SW 1271 (cell line): ENCODE measurements at regions not wholly inside any gene's neighbourhood (a gene's known extent, or its start where the extent isn't known, plus 50 kb on each side); places are given as distances from the start of the nearest gene placed in this dataset.

ENCODE experiments used
- DNase-seq, 2 experiments: peaks; one replicate each; lab custom pipeline; 2025; lab: John Stamatoyannopoulos, UW

DNA sequence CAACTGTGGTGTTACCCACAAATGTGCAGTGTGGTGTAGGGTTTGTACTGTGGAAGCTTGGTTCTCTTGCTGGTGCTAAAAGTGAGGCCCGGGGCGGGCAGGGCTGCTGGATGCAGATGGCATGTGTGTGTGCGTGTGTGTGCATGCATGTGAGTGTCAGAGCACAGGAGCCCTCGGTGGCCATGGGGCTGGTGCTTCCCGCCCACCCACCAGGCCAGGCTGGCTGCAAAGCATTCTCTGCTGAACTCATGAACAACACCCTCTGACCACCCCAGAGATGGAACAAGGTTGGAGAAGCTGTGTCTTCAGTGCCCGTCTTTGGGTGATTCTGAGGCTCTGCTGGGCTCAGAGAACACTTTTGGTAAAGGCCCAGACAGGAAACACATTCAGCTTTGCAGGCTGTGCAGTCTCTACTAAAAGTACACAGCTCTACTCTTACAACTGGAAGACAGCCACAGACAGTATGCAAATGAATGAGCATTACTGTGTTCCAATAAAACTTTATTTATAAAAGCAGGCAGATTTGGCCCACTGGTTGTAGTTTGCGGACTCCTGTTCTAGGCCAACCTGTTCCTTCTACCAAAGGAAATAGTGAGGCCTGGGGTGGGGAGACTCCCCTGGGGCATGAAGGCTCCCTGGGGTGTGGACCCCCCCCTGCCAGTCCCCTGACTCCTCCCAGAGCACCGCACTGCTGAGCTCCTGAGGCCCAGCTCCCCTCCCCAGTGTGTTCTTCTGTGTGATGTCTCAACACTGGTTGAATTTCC lies 225.3 kb upstream of the HDAC4 start:
- DNase-seq, result no peak

DNA sequence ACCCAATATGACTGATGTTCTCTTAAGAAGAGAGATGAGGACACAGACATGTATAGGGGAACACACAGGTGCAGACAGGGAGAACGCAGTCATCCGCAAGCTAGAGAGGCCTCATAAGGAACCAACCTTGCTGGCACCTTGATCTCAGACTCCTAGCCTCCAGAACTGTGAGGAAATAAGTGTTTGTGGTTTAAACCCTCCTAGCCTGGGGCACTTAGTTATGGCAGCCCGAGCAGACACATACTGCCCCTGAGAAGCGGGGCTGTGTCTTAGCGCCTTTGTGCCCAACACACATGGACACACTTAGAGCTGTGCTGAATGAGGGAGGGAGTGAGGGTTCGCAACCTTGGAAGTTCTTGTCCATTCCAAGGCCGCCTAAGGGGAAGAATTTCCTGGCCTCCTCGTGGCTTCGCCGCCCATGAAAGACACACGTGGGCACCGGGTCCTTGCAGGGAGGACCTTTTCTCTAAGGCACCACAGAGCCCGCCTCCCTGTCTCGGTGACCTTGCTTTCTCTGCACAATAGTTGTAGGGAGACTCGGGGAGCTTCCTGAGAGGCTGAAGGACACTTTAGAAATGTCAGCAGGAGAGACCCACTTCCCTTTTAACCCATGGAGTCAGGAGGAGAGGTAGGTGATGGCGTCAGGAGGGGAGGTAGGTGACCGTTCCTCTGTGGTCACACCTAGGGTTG lies 224.5 kb upstream of the HDAC4 start:
- no peak for DNase-seq

DNA sequence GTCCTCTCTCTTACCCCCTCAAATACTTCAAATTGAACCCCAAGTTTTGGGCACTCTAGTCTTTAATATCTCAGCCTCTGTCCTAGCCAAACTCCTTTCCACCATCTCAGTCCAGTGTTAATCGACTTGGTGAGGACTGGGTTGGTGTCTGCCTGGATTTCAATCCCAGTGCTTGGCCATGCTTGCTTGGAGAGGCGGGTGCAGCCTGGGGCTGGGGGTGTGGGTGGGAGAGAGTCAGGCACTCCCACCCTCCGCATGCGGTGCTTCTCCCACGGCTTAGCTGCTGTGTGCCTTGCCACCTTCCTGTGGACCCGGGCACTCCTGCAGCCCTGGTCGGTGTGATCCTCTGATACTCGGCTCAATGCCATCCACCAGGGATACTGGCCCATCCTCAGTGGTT lies 220.8 kb upstream of the HDAC4 start:
- DNase-seq, result no peak

DNA sequence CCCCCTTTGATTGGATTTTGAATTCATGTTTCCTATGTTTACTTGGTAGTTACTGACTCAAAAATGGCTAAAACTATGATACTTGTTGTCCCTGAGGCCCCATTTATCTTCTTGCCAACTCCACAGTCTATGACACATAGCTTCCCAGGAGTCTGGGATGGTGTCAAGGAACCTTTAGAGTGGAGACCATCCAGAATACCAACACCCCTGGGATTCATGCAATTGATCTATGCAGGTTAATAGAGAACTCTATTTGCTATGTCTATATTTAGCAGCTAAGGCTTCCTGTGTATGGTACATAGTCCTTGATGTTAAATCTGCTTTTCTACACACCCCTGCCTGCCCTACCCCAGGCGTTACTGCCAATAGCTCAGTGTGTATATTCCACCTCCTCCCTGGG lies 218.5 kb upstream of the HDAC4 start:
- no peak for DNase-seq

DNA sequence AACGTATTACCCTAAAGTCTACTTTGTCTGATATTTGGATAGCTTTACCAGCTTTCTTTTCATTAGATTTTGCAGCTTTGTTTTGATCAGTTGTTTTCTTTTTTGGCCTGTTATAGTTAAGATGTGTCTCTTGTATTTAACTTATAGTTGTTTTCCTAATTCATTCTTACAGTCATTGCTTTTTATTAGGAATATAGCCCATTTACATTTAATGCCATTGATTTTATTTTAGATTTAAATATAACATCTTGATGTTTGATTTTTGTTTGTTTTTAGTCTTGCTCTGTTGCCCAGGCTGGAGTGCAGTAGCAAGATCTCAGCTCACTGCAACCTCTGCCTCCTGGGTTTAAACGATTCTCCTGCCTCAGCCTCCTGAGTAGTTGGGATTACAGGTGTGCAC lies 215.9 kb upstream of the HDAC4 start:
- no peak for DNase-seq

DNA sequence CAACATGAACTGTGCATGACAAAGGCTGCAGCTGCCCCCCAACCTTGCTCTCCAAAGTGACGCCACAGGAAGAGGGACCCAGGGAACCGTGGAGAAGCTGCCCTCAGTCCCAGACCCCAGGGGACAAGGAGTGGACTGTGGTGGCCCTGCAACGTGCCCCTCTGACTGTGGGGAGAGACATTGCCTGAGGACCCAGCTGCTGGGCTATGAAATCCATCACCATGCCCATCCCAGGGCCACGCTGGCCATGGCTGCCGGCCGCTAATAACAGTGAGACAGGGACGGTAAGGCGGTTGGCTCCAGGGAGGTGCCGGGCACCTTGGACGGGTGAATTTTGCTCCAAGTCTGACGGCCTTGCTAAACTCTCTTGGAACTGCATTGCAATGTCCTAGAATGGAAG lies 211.3 kb upstream of the HDAC4 start:
- no peak for DNase-seq

DNA sequence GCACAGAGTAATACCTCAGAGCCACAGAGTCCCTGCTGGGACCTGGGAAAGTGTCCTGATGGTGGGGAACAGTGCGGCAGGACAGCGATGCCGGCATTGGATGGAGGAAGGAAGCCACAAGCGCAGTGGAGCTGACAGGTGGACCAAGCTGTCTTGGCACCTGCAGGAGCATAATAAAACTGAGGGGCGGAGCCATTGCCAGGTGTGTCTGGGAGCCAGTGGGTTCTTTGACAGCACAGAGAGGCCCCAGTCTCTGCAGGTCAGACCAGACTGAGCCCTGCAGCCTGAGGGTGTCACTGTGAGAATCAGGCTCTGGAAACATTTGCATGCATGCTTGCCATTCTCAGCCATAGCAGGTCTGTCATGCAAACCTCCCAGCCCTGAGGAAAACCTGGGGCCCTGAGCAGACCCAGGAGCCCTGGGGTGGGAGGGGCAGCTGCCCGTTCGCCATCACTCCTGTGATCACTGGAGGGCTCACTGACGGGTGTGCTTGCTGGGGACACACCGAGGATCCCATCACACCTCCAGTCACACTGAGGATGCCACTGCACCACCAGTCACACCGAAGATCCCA lies 210.5 kb upstream of the HDAC4 start:
- no peak for DNase-seq

DNA sequence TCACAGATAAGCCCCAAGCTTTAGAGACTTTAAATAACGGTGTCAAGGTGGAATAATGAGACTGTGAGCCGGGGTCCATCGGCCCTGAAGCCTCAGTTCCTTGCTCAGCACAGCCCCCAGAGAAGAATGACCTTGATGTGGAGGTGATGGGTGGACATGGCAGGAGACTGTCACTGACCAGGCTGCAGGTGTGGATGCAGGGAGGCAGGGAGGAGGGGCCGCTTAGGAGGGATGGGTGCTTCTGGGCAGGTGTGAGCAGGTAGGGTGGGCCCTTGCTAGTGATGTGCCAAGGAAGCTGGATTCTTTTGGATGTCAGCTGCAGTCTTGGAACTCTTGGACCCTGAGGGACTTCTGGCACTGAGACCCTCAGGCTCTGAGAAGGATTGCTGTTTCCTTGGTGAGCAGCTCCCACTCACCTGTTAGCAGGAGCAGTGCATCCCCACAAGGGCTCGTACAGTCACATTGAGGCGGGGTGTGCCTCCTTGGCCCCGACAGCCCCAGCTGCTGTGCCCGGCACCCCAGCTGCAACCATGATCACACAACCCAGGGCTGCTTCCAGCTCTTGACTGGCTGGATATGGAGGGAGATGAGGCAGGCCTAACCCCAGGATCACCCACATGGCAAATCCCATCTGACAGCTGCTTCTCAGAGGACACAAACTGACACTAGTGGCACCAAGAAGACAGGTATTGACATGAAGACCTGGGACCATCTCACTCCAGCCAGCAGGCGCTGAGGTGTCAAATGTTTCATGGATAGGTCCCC lies 209.8 kb upstream of the HDAC4 start:
- no peak for DNase-seq

DNA sequence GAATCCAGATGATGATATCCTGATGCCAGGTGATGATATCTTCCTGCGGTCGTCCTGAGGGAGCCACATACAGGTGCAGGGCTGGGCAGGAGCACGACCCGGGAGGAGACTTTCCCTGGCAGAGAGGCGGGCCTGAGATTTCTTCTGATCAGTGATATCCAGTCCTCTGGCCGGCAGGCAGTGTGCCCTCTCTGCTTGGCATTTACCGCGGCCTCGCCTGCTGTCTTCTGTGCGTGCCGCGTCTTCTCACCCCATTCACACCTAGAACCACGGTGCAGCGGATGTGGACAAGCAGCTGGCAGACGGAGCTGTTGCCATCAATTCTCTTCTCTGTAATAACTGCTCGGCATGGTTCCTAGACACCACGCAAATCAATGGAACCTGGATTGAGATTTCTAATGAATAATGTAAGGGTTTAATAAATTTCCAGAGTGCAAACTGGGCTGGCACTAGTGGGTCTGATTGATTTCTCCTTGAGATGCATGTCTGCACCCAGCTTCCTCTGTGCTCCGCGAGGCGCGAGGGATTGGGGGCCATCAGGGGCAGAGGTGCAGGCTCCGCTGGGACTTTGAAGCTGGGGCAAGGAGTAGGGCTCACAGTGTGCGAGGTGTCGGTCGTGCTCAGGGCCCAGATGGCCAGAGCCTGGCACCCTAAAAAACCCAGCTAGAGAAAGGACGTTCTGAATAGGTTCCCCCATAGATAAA lies 208.9 kb upstream of the HDAC4 start:
- DNase-seq, result no peak

DNA sequence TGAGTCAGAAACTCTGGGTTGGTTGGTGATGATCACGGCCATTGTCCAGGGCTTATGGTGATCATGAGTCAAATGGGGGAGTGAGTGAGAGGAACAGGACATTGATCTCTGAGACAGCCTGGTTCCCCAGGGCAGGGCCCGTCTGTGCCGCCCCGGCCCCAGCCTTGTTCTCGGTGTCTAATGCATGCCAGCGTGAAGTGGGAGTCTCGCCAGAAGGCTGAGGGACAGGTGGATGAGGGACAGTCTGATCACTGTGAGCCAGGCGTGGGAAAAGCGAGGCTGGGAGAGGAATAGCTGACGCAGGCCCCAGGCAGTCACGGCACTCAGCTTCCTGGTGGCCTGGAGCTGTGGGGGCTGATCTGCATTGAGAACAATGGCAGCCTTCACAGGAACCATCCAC lies 208.3 kb upstream of the HDAC4 start:
- no peak for DNase-seq

DNA sequence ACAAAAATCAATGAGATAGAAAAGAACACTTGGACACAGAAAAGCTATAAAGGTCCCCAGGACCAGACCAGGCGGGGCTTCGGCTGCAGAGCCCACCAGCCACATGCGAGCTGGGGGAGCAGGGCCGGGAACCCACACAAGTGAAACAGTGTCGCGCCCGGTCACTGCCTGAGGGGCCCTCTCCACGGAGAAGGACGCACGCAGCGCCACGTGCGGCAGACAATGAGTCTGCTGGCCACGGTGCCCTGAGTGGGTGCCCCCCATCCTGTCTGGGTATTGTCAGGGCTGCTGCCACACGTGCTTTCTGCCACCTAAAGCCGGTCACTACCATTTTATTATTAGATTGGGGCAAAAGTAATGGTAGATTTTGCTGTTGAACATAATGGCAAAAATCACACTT lies 207.9 kb upstream of the HDAC4 start:
- DNase-seq, result no peak

DNA sequence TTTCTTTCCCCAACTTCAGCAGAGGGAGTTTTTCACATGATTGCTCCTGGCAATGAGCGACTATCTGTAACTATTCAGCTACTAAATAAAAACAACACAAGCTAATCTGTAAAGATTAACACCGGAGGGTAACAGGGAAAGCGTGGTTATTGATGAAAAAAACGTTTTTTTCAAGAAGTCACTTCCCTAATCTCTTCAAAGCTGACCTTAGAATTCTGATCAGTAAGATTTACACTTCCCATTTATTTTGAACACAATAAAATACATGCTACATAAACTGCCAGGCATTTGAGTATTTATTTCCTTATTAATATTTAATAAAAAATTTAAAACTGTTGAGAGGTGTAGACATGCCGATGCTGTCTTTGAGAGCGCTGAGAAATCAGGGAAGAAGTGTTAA lies 207.4 kb upstream of the HDAC4 start:
- no peak for DNase-seq

DNA sequence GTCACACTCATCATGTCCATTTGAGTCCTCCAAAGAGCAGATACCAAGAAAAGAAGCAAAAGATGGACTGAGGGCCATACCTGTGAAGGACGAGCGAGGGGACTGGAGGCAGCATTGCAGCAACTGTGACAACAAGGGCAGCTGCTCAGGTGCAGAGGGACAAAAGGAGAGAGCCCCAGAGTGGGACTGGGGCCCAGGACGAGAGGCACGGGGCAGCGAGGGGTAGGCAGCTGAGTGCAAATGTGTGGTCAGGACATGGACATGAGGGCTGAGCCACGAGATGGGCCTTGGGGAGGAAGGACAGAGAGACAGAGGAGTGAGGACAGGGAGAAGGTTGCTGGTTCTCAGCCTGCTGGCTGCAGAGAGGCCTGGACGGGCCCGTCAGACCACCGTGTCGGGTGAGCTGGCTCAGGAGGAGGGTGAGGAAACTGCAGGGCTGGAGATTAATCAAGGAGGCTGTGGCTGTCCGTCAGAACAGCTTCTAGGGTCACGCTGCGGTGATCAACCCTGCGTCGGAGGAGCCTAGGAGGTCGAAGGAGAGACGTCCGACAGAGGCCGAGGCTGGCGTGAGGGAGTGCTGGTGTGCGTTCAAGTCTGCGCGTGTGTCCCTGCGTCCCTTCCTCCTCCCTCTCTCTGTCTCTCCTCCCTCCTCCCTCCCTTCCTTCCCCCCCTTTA lies 206.8 kb upstream of the HDAC4 start:
- no peak for DNase-seq

DNA sequence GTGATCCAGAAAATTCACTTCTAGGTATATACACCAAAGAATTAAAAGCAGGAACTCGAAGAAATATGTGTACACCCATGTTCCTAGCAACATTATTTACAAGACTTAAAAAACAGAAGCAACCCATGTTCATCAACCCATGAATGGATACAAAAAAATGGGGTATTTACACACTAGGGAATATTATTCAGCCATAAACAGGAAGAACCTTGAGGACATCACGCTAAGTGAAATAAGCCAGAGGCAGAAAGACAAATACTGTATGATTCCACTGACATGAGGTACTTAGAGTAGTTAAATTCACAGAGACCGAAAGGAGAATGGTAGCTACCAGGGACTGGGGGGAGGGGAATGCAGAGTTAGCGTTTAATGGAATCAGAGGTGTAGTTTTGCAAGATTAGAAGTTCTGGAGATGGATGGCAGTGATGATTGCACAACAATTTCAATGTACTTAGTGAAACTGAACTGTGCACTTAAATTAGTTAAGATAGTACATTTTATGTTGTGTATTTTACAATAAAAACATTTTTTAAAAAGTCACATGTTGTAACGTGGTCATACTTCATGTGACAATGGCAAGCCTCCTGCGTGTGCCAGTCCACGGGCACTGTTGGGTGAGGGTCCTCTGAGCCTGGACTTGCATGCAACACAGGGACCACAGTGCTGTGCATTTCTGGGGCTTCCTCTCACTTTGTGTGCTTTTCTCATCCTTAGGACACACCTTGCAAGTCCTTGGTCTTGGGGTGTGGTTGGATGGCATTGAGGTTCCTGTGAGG lies 206.1 kb upstream of the HDAC4 start:
- no peak for DNase-seq

DNA sequence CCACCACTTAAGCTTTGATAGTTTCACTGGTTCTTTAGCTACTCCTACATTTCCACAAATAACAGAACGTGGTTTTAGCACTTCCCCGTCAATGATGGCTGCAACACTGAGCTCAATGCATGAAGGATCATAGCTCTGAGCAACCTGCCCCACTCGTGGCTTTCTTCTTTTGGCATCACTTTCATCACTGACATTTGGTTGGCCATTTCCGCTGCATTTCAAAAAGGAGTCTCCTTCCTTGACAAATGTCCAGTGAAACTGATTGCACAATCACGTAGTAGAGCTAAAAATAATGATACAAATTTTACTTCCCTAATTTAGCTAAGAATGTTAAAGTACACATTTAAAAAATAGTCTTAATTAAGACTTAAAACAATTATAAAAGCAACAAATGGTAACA lies 205.2 kb upstream of the HDAC4 start:
- no peak for DNase-seq

DNA sequence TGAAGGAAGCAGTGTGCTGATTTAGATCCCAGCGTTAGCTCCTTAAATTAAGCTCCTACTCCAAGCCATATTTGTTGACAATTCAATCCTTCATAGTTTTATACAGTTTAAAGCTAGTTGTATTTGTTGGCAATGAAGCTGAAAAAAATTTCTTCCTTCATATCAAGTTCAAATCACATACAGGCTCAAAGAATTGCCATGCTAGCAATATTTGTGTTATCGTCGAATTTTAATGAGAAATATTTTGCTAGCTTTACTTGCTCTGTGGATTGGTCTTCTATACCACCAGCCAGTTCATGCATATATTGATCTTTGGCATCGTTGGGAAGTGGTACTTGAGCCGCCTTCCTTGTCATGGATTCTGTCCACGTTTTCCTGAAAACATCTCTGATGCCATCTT lies 204.6 kb upstream of the HDAC4 start:
- no peak for DNase-seq

DNA sequence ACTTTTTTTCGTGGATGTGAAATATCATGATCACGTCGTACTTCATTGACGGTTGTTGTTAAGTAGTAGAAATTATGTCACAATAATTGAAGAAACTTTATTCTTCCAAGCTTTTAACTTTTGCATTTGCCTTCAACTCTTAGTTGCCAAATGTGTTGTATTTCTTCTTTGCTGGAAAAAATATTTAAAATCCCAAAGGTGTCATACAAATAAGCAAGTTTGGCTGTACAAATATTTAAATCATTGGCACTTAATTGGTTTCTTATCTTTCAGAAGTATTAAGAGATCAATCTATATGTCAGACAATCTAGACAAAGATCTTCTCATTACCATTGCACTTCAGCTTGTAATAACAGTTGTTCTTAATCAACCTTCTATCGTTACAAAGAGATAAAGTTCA lies 204.0 kb upstream of the HDAC4 start:
- DNase-seq, result no peak

DNA sequence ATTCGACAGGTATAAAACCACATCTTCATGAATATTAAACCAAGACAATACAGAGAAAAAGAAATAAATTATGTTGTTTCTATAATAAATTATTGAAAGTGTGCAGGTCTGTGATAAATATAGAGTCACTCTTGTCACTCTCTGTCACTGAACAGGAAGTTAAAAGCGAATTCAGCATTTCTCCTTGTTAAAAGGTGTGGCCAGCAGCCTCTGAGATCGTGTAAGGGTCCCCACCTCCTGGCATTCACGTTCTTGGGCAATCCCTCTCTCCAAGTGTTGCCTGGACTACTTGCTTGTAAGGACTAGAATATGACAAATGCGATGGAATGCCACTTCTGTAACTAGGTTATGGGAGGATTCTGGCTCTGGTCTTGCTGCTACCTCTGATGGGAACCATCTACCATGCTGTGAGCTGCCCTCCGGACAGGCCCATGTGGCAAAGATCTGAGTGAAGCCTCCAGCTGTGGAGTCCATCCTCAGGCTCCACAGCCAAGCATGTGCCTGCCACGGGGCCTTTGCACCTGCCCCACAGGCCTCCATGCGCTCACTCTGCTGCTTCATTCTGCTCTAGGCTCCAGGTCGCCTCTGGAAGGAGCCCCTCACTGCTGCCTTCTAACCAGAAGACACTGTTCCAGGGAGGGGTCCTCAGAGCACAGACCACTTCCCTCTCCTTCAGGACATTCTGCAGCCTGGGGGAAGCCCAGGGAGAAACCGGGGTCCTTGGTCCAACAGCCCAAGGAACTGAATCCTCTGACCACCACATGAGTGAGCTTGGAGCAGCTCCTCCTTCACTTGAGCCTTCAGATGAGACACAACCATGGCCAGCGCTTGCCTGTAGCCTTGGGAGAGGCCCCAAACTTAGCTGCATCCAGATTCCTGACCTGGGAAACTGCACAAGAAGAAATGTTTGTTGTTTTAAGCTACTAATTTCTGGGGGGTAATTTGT lies 202.9 kb upstream of the HDAC4 start:
- no peak for DNase-seq
